GM21515 (cell line): ENCODE measurements at regions not wholly inside any gene's neighbourhood (a gene's known extent, or its start where the extent isn't known, plus 50 kb on each side); places are given as distances from the start of the nearest gene placed in this dataset.
"Not testable (repeated sequence)": the region's sequence is repeated elsewhere in the genome, so short reads cannot be mapped to it uniquely, and the experiment has no call there.

Experiments
- ATAC-seq: cut with Tn5 transposase; IDR thresholded peaks from one replicate; pipeline ENCODE4 v1.9.1; 2021; ENCODE audit not compliant: unreplicated experiment

DNA sequence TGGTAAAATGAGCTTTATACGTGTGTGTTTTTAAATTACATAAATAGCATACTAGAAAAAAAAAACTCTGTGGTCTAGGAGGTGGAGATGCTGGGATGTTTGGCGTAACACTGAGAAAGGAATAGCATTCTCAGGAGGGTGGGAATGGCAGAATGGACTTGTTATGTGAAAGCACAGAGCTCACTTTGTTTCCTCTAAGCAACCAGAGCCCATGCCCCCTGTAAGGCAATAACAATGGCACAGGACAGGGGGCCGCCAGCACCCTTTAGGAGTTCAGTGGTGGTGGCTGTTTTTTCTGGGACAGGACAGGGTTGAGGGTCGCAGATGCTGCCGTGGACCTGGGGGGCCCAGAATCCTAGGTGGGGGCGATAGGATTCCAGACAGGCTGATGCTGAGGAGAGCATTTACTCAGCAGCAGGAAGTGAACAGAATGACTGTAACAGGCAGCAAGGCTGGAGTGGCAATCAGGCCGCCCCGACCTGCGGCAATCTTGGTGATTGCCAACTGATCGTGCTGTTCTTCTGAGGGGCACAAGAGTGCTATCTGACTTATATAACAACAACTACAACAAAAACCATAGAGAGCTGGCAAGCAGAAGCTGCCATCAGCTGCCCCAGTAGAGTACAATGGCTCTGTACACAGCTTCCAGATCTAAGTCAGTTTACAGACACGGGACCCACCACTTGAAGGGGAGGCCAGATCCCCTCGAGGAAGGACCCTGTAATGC, 160.4 kb downstream of the UACA start:
- ATAC-seq: no peak

DNA sequence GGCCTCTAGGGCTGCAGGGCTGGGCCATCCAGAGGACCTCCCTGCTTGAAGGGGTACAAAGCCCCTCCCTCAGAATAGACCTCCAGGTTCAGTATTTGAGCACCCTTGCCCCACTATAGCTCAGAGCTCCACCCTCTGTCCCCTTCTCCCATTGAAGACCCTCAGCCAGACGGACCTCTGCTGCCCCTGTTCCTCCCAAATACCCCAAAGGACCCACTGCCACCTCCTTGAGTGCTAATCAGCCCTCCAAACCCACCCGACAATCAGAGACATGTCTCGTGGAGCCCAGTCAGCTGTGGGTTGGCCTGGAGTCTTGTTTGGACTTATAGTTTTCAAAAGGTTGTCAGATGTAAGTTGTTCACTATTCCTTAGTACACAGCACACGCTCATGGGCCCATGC, 161.1 kb downstream of the UACA start:
- ATAC-seq: no peak

DNA sequence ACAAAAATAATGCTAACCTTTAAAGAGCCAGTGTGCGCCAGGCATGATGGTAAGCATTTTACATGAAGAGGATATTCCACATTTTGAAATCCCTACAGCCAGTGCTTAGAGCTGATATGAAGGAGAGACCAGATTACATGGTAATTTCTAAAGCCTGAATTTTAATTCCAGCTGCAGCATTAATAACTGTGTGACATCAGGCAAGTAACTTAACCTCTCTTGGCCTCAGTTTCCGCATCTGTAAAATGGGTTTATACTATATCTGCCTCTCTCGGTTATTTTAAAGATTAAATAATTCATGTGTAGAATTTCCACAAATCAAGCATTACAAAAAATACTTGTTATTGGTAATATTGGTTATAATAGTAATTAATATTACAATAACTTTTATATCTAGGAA, 165.4 kb downstream of the UACA start:
- no peak for ATAC-seq

DNA sequence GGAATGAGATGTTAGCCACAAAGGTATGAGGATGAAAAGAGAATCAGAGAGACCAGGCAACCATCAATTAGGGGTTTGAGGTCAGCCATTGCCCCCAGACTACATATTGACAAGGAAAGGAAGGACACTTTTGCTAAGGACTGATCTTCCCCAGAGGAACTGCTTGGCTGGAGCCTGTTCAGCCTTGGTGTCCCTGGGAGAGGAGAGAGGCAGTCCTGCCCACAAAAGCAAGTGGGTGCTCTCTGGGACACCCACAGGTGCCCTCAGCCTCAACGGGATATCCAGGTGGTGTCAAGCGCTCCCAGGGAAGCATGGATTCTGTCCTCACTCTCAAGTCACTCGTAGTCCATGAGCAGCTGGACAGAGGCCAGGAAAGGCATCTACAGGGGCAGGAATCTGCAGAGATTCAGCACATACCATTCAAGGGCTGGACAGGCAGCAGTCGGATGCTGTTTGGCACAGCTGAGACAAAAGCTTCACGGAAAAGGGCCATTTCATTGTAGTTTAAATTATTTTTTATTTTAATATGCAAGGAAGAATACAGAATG, 166.2 kb downstream of the UACA start:
- no peak for ATAC-seq

DNA sequence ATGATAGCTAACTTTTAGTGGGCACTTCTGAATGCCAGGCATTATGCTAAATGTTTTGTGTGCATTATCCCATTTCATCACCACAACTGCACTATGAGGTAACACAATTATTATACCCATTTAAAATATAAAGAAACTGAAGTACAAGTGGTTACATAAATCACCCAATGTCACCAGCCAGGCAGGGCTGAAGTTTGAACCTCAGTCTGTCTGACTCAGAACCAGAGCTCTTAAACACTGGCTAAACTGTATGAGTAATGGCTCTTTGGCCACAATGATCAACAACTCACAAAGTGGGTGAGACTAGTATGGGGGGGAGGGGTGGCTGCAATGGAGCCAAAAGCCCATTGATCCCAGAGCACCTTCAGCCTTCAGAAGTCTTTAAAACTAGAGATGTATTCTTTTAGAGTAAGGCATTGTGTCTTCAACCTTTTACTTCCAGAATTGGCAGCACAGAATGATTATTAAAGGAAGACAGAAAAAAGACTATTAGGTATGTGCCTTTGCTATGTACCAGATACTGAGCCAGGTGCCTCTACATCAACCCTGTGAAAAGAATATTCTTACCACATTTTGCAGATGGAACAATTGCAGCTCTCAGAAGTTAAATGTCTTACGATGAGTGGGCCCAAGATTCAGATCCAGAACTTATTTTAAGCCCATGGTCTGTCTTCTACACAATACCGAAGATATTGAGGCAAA, 166.9 kb downstream of the UACA start:
- no peak for ATAC-seq

DNA sequence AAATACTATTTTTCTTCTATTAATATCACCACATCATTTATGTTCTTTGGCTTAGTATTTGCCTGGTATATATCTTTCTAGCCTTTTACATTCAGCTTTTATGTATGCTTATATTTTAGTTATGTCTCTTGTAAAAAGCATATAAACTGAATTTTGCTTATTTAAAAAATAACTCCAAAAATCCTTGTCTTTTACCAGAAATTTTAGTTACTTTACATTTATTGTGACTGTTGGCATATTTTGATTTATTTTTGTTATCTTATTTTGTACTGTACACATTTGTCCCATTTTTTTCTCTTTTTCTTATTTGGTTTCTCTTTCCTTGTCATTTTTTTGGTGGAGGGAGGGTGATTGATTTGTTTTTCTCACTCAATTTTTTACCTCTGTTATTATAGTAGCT, 169.6 kb downstream of the UACA start:
- no peak for ATAC-seq

DNA sequence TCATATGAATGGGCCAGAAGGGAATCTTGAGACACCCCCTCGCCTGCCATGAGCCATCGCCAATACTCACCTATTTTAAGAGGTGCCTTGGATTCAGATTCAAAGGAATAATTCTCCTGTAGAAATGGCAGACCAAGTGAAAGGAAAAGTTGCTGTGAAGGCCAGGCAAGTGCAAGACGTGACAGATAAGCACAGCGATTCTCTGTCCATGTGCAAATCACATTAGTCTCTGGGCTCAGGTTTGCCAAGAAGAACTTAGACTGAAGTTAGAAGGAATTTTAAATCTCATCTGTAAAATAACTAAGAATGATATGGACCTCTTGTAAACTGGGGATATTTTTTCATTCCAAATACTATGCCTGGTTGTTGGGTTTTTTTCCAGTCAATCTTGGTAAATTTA, 173.6 kb downstream of the UACA start:
- ATAC-seq: no peak

DNA sequence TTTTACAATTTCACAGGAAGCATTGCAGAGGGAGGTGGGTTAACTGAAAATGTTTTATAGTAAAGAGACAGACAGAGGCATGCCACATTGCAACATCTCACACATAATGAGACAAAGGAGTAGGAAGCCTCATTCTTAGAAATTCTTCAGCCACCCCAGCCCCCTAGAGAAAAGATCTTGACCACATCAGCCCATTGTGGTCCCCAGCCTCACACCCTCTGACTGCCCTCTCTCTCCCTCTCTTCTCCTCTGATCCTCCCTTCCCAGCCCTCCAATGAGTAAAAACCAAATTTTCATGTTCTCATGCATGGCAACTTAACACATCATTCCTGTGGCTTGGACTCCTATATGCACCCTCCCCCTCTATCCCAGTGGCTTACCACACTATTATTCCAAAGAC, 174.1 kb downstream of the UACA start:
- ATAC-seq: no peak

DNA sequence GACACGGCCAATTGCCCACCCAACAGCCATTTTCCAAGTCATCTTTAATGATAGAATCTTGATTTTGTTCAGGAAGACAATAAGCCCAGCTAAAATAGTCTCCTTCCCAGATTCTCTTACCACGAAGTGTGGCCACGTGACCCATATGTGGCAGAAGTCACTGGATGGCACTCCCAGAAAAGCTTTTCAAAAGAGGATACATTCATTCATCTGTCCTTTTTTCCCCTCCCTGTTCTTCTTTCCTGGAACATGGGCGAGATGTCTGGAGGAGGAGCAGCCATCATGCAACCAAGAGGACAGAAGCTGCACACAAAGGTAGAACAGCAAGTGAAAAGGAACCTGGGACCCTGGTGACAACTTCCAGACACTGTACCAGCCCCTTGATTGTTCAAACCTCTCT, 174.7 kb downstream of the UACA start:
- no peak for ATAC-seq

DNA sequence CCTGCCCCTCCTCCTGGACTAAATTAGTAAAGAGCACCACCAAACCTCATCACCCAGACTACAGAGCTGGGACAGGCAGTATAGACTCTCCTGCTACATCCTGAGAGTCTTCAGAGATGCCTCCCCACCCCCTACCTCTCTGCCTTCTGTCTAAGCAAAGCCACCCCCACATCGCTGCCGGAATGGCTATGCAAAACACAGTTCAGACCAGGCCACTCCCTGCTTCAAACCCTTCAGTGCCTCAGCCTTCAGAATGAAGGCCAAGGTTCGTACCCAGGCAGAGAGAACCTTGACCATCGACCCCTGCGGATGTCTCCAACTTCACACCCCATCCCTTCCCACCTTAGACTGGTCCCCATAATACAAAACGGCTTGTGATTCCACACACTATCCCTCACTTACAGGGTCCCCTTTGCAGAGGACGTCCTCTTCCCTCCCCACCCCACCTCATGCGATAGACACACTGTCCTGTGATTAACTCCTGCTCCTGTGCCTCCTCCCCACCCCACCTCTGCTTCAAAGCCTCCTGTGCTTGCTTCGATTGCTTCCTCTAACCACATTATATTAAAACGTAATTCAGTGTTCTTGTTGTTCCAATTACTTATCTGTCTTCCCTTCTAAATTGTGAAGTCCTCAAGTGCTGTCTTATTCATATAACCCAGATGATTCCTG, 175.3 kb downstream of the UACA start:
- ATAC-seq: no peak

DNA sequence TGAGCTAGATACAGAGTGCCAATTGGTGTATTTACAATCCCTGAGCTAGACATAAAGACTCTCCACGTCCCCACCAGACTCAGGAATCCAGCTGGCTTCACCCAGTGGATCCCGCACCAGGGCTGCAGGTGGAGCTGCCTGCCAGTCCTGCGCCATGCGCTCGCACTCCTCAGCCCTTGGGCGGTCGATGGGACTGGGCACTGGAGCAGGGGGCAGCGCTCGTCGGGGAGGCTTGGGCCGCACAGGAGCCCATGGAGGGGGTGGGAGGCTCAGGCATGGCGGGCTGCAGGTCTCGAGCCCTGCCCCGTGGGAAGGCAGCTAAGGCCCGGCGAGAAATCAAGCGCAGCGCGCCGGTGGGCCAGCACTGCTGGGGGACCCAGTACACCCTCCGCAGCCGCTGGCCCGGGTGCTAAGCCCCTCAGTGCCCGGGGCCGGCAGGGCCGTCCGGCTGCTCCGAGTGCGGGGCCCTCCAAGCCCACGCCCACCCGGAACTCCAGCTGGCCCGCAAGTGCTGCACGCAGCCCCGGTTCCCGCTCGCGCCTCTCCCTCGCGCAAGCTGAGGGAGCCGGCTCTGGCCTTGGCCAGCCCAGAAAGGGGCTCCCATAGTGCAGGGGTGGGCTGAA, 176.2 kb downstream of the UACA start:
- ATAC-seq: not testable (repeated sequence)

DNA sequence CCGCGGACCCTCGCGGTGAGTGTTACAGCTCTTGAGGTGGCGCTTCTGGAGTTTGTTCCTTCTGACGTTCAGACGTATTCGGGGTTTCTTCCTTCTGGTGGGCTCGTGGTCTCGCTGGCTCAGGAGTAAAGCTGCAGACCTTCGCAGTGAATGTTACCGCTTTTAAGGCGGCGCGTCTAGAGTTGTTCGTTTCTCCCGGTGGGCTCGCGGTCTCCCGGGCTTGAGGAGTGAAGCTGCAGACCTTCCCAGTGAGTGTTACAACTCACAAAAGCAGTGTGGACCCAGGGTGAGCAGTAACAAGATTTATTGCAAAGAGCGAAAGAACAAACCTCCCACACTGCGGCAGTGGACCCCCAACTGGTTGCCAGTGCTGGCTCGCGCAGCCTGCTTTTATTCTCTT, 177.1 kb downstream of the UACA start:
- ATAC-seq: no peak

DNA sequence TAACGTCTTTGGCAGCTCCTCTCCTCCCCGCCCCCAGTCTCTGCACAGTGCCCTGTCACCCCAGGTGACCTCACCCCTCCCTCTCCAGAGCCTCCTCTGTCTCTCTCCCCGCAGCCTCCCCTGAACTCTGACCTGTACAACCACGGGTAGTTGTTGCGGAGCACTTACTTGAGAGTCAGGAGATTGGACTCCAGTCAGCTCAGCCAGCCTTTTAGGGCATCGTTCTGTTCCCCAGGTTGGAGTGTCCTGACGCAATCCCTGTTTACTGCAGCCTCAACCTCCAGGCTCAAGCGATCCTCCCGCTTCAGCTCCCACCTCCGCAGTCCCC, 177.7 kb downstream of the UACA start:
- no peak for ATAC-seq

DNA sequence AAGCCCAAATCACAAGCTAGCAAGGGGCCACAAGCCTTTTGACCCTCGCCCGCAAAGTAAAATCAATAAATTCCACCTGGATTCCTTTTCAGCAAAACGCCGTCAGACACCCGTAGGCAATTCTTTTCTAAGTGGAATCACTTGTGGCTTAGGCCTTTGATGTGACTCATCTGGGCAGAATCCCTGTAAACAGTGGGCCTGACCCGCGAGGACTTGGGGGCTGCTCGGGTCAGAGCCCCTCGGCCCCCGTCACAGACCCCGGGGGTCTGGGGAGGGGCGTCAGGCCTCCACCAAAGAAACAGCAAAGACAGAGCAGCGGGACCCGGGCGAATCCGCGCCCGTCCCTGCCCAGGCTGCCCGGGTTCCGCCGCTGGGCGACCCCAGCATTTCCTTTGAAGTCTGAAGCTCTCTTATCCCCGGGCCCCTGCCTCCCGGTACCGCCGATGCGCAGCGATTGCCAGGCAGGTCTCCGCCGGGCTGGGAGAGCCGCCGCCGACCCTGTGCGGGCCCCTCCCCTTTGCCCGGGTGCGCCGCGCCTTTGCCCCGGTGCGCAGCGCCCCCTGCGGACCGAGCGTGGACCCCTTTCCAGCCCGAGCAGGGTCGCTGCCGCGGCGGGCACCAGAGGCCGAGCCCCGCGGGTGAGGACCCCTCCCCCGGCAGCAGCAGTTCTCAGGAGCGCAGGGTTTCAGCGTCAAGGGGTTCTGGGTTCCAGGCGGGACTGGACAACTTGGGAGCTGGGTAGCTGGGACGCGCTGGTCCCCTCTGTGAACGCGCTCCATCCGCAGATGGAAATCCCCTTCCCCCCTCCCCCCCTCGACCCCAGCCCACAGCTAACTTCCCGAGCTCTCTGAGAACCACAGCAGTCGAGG, 178.3 kb downstream of the UACA start:
- ATAC-seq: no peak

DNA sequence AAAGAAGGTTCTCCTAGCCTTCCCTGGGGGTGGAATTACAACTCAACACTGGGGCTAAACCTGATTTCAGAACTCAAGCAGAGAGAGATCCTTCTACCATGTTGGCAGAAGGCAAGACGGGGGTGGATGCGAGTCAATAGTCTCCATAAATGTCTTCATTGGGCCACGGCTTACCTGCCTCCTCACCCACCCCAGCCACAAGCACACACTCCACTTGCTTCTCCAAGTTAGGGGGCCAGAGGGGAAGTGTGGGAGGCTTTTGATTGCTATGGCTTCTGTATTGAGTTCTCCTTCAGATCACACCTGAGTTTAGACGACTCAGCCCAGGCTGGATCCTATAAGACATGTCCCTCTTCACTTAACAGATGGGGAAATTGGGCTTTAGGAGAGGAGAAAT, 178.9 kb downstream of the UACA start:
- no peak for ATAC-seq

DNA sequence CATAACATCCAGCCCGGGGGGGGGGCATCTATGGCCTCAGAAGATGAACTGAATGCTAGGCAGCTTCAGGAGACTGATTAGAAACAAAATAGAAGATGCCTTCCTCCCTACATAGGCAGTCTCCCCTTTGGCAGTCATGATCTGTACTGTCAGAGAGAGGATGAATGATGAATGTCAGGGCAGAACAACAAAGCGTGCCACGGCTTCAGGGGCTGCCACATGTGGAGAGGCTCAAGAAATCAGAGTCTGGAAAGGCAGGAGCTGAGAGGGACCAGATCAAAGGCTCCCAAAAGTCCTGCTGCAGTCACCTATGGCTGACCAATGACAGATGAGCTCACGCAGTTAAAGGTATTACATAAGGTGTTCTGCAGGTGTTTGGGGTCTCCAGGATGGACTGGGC, 180.4 kb downstream of the UACA start:
- ATAC-seq: no peak

DNA sequence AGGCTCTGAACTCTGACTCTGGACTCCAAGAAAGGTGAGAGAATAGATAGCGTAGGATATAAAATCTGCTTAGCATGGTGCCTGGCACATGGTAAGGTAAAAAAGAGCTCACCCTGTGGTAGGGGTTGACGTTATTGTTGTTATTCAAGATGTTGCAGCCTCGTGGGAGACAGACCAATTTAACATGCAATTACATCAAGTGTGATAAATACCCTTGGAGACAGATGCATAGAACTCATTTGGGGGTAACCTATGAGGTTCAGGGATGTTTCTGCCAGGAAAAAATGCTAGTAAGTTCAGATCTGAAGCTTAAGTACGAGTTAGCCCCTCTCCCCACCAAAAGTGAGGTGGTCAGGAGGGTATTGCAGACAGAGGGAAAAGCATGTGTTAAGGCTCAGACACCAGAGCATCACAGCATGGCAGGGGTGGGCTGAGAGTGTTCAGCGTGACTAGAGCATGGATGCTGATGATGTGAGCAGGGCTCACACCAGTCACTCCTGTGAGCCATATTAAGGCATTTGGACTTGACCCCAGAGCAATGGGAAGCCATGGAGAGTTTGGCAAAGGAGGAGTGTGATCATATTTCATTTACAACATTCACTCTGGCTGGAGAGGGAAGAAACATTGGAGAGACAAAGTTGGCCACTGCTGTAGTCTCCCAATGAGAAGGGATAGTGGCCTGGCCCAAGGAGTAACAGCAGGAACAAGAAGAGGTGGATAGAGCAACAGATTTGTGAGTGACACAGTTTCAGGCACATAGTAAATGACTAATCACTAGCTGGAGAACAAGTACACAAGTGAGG, 181.0 kb downstream of the UACA start:
- no peak for ATAC-seq

DNA sequence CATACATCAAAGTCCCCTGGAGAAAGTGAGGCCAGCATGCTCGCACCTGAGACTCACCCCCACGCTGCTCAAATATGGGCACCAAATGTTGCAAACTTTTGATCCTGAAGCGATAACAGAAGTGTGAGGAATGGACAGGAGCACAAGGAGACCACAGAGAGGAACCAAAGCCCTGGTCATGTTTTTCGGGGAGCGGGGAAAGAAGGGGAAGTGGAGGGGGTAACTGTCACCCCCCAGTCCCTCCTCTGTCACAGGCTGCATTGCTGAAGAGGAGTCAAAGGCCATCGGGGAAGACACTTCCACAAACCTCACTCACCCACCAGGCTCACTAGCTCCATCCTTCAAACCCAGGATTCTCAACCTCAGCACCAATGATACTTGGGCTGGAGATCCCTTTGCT, 182.4 kb downstream of the UACA start:
- no peak for ATAC-seq

DNA sequence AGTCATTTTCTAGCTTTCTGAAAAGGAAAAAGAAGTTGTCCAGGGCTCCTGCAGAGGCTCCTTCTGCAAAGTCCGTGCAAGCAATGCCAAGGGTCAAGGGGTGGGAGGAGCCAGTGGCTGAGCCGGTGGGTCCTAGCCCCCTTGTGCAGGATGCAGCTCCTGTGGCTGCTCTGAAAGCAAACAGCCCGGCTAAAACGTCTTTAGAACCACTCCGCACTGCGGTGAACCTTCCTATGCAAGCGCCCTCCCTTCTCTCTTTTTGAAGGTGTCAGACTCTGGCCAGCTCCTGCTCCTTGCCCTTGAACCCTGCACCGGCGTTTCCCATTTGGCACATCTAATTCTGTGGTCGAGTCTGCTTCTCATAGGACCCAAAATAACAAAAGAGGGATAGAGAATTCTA, 183.1 kb downstream of the UACA start:
- no peak for ATAC-seq

DNA sequence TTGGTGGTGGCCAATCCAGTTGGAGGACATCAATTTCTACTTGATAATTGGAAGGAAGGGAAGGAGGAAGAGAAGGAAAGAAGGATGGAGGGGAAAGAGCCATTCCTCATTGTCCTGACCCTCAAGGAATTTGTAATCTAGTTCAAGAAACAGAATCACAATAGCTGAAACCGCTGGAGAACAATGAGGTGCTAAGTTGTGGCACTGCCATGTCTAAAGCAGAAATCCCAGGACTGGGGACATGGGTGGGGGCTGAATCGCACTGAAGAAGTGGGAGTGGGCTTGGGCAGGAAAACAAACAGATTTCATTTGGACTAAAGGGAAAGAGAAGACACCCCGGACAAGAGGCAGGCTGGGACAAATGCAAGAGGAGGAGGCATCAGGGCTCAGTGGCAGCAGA, 183.6 kb downstream of the UACA start:
- ATAC-seq: no peak
